ENCODE measurements at regions not wholly inside any gene's neighbourhood (a gene's known extent, or its start where the extent isn't known, plus 50 kb on each side); places are given as distances from the start of the nearest gene placed in this dataset.

DNA sequence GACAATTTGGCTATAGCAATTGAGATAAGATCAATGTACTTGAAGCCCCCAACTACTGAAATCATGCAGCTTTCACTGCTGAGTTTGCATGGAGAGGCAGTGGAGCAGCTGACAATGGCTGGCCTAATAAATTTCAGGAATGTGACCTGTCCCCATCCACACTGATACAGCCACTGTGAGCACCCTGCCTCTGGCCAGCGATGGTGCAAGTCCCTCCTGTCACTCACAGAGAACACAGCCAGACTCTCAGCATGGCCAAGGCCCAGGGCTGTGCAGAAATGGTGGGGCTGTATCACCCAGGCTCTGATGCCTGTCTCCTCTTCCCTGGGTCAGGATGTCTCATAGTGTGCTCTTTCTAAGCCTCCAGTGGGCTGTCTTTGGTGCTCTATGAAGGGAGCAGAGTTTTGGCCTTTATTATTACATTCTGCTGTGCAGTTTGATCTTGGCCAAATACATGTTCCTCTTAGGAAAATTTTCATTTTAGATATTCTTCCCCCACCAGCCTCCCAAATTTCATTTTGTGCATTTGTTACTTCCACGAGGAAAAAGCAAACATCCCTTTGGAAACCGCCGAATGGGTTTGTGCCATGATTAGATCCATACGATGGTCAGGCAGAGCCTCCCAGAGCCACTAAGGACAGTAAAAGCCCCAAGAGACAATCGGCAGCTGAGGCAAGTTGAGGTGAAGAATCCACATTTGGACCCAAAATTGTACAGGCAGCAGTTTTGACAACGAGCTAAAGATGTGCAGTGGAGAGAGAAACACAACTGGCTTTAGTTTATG, 85.1 kb upstream of the WSCD2 start:
- H3K27me3 ChIP-seq: no peaks in the 10 kb centered on the region
- intact Hi-C loops (cut with DNase I): no loop called here
- TF ChIP-seq POLR2A (IDR thresholded peaks at IDR 0.05) (no peak), EP300 (IDR thresholded peaks at IDR 0.05) (no peak)
- TF ChIP-seq, protein P1, sequence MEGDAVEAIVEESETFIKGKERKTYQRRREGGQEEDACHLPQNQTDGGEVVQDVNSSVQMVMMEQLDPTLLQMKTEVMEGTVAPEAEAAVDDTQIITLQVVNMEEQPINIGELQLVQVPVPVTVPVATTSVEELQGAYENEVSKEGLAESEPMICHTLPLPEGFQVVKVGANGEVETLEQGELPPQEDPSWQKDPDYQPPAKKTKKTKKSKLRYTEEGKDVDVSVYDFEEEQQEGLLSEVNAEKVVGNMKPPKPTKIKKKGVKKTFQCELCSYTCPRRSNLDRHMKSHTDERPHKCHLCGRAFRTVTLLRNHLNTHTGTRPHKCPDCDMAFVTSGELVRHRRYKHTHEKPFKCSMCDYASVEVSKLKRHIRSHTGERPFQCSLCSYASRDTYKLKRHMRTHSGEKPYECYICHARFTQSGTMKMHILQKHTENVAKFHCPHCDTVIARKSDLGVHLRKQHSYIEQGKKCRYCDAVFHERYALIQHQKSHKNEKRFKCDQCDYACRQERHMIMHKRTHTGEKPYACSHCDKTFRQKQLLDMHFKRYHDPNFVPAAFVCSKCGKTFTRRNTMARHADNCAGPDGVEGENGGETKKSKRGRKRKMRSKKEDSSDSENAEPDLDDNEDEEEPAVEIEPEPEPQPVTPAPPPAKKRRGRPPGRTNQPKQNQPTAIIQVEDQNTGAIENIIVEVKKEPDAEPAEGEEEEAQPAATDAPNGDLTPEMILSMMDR (IDR thresholded peaks at IDR 0.05): no peak
- H3K9me3 ChIP-seq: no peaks in the 10 kb centered on the region
- 65 to 70% (median 69%) methylated on average over 7 of the region's 7 CpGs for WGBS, 3 donors
- H3K4me1 ChIP-seq (ENCODE audit: insufficient read depth): no peaks in the 10 kb centered on the region
- H3K27ac ChIP-seq: no peak overlapping the region
- DNase-seq: no peak
- no peak overlapping the region for H3K4me3 ChIP-seq
- H3K36me3 ChIP-seq: no peaks in the 10 kb centered on the region

DNA sequence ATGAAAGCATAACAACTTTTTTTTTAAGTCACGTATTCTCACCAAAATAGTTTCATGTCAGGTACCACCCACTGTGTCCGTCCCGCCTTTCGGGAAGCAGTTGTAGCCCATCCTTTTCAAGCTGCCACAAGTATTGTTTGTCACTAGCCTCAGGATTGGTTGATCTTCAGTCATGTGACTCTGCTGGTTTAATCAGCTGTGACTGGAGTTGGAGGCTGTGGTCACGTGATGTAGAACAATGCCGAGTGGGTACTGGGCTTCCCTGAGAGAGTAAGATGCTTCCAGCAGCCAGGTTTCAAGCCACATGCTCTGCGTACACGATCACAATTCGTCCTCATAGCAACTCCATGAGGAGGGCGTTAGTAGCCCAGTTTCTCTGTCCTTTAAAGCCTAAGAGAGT, 83.0 kb upstream of the WSCD2 start:
- intact Hi-C loops (cut with DNase I): no loop called here
- no peak overlapping the region for H3K4me3 ChIP-seq

DNA sequence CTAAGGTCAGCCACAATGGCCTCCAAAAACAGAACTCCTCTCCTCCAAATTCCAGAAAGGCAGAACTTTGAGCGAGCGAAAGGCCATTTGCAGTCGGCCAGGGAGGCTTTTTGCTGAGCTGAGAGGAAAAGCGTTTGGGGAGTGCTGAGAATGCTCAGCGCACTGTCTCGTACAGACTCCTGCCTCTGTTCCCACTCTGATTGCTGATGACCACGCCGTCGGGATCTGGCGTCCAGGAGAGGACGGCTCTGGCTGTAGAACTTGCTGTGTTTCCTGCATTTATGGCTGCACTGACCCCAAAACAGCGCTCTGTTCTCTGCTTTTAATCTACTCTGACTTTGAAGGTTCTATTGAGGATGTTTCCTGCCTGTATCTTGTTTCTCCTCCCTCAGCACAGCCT, 82.4 kb upstream of the WSCD2 start:
- H3K27ac ChIP-seq: no peak overlapping the region
- no peak for DNase-seq
- H3K4me3 ChIP-seq: peak overlapping the region; percentile 6

More for the DNA sequence above, 83.0 kb upstream of the WSCD2 start:
- 82 to 88% (median 83%) methylated on average over 10 of the region's 10 CpGs for WGBS, 3 donors
- TF ChIP-seq POLR2A (IDR thresholded peaks at IDR 0.05) (no peak), EP300 (IDR thresholded peaks at IDR 0.05) (no peak)
- TF ChIP-seq, protein P1 (IDR thresholded peaks at IDR 0.05): no peak
- H3K27ac ChIP-seq: no peak overlapping the region
- no peak for DNase-seq
- H3K27me3 ChIP-seq: no peaks in the 10 kb centered on the region
- no peaks in the 10 kb centered on the region for H3K9me3 ChIP-seq
- H3K4me1 ChIP-seq (ENCODE audit: insufficient read depth): no peaks in the 10 kb centered on the region
- H3K36me3 ChIP-seq: no peaks in the 10 kb centered on the region

DNA sequence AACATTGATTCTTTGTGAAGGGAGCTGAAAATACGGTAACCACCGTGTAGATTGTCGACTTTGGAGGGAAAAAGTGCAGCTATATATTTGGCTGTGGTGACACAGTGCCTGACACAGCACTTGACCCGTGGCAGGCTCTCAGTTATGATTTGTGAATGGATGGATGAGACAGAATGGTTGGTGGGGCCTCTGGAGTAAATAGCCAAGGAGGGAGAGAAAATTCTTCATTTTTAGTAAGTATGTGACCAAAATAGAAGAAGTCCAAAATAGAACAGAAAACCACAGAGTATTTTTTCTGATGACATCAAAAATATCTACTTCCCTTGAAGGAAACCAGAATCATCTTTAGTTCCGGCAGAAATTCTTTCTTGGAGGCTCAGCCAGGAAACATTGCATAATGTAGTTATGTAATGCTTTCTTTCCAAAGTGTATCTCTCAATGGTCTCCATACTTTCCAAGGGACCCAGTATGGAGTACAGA, 82.0 kb upstream of the WSCD2 start:
- WGBS, 3 donors: 5 to 6% (median 5%) methylated on average over 5 of the region's 5 CpGs
- TF ChIP-seq, protein P1 (IDR thresholded peaks at IDR 0.05): no peak
- TF ChIP-seq POLR2A (IDR thresholded peaks at IDR 0.05): no peak
- TF ChIP-seq EP300 (IDR thresholded peaks at IDR 0.05): no peak
- H3K27me3 ChIP-seq: no peaks in the 10 kb centered on the region
- H3K36me3 ChIP-seq: no peaks in the 10 kb centered on the region
- no peaks in the 10 kb centered on the region for H3K4me1 ChIP-seq (ENCODE audit: insufficient read depth)
- intact Hi-C loops (cut with DNase I): no loop called here
- DNase-seq: no peak
- no peaks in the 10 kb centered on the region for H3K9me3 ChIP-seq
- peak overlapping the region; percentile 6 for H3K4me3 ChIP-seq
- no peak overlapping the region for H3K27ac ChIP-seq

More for the DNA sequence above, 82.4 kb upstream of the WSCD2 start:
- intact Hi-C loops (cut with DNase I): no loop called here
- WGBS, 3 donors: 18 to 35% (median 20%) methylated on average over 12 of the region's 12 CpGs
- H3K27me3 ChIP-seq: no peaks in the 10 kb centered on the region
- no peaks in the 10 kb centered on the region for H3K36me3 ChIP-seq
- no peaks in the 10 kb centered on the region for H3K4me1 ChIP-seq (ENCODE audit: insufficient read depth)
- H3K9me3 ChIP-seq: no peaks in the 10 kb centered on the region
- TF ChIP-seq POLR2A (IDR thresholded peaks at IDR 0.05) (no peak), EP300 (IDR thresholded peaks at IDR 0.05) (no peak)
- TF ChIP-seq, protein P1 (IDR thresholded peaks at IDR 0.05): no peak

Measured in ovary (tissue), 7 donors.